ENCODE measurements at regions not wholly inside any gene's neighbourhood (a gene's known extent, or its start where the extent isn't known, plus 50 kb on each side); places are given as distances from the start of the nearest gene placed in this dataset.

DNA sequence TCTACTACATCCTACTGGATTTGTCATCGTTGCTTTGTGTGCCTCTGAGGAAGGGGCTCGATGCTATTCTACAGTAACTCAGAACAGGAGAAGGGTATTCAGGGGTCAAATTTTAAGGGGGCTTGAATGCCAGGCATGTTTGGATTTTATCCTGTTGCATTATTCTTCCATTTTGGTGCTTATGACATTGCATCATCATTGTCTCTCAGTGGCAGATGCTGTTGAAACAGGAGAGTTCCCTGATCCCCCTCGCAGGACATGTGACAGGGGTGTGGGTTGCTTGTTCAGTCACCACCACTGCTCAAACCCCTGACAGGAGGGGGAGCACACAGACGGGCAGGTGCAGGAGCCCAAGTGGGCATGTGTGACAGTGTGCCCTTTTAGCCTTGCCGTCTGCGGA is 156.7 kb downstream of the SLC4A3 start:
- no peaks in the 10 kb centered on the region for H3K4me1 ChIP-seq
- intact Hi-C loops (cut with DNase I) = no loop called here
- no peak for DNase-seq
- H3K36me3 ChIP-seq = no peaks in the 10 kb centered on the region
- H3K27me3 ChIP-seq = no peaks in the 10 kb centered on the region
- 41 to 54% methylated on average over 2 of the region's 6 CpGs for WGBS, 2 donors
- H3K4me3 ChIP-seq = no peak overlapping the region
- no peak for TF ChIP-seq POLR2A (IDR thresholded peaks at IDR 0.05)
- TF ChIP-seq, protein P1, sequence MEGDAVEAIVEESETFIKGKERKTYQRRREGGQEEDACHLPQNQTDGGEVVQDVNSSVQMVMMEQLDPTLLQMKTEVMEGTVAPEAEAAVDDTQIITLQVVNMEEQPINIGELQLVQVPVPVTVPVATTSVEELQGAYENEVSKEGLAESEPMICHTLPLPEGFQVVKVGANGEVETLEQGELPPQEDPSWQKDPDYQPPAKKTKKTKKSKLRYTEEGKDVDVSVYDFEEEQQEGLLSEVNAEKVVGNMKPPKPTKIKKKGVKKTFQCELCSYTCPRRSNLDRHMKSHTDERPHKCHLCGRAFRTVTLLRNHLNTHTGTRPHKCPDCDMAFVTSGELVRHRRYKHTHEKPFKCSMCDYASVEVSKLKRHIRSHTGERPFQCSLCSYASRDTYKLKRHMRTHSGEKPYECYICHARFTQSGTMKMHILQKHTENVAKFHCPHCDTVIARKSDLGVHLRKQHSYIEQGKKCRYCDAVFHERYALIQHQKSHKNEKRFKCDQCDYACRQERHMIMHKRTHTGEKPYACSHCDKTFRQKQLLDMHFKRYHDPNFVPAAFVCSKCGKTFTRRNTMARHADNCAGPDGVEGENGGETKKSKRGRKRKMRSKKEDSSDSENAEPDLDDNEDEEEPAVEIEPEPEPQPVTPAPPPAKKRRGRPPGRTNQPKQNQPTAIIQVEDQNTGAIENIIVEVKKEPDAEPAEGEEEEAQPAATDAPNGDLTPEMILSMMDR (IDR thresholded peaks at IDR 0.05) = no peak
- H3K27ac ChIP-seq = no peak overlapping the region
- H3K9me3 ChIP-seq = no peaks in the 10 kb centered on the region

DNA sequence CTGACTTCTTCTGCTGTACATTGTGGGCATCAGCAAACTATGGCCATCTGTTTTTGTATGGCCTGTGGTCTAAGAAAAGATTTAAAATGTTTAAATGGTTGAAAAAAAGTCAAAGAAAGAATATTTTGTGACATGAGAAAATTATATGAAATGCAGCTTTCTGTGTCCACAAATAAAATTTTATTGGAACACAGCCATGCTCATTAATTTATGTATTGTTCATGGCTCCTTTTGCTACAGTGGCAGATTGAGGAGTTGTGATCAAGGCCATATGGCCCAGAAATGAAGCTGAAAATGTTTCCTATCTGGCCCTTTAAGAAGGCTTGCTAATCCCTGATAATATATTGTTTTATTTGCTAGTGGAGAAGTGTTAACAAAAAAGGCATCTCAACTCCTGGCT is 162.0 kb downstream of the SLC4A3 start:
- no peak for DNase-seq
- intact Hi-C loops (cut with DNase I) = no loop called here
- no peaks in the 10 kb centered on the region for H3K4me1 ChIP-seq

DNA sequence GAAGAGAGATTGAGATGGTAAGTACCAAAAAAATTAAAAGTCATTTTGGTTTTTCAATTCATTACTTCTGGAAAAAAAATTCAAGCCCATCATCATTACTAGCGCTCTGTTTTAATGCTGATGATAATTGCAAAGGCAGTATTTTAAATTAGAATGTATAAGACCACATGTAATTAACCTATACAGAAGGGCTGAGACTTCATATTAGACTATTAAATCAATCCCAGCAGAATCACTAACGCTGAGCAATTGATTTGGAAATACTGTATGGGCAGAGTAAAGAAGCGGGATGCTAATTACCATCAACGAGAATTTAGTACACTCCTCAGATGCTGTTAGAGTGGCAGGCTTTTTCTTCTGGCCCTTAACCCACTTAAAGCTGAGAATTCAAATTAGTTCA is 165.0 kb downstream of the SLC4A3 start:
- DNase-seq = no peak
- no peaks in the 10 kb centered on the region for H3K27me3 ChIP-seq

More for the DNA sequence above, 162.0 kb downstream of the SLC4A3 start:
- no peaks in the 10 kb centered on the region for H3K27me3 ChIP-seq
- H3K9me3 ChIP-seq = no peaks in the 10 kb centered on the region
- no peaks in the 10 kb centered on the region for H3K36me3 ChIP-seq
- no peak overlapping the region for H3K4me3 ChIP-seq
- TF ChIP-seq POLR2A (IDR thresholded peaks at IDR 0.05) = no peak
- TF ChIP-seq, protein P1 (IDR thresholded peaks at IDR 0.05) = no peak
- H3K27ac ChIP-seq = no peak overlapping the region

GRCh38 chr2:219798430-219798829 is 171.0 kb downstream of the SLC4A3 start:
- 70 to 80% methylated on average over 2 of the region's 2 CpGs for WGBS, 2 donors
- H3K36me3 ChIP-seq = no peaks in the 10 kb centered on the region
- H3K27me3 ChIP-seq = no peaks in the 10 kb centered on the region
- no peak overlapping the region for H3K27ac ChIP-seq
- no peak for DNase-seq
- intact Hi-C loops (cut with DNase I) = no loop called here
- no peaks in the 10 kb centered on the region for H3K9me3 ChIP-seq
- TF ChIP-seq, protein P1 (IDR thresholded peaks at IDR 0.05) = no peak
- TF ChIP-seq POLR2A (IDR thresholded peaks at IDR 0.05) = no peak
- H3K4me1 ChIP-seq = no peaks in the 10 kb centered on the region
- H3K4me3 ChIP-seq = no peak overlapping the region

More for the DNA sequence above, 165.0 kb downstream of the SLC4A3 start:
- WGBS, 2 donors = 87 to 89% methylated on average over 4 of the region's 4 CpGs
- intact Hi-C loops (cut with DNase I) = no loop called here
- H3K4me1 ChIP-seq = no peaks in the 10 kb centered on the region
- no peaks in the 10 kb centered on the region for H3K9me3 ChIP-seq
- no peak for TF ChIP-seq POLR2A (IDR thresholded peaks at IDR 0.05)
- TF ChIP-seq, protein P1 (IDR thresholded peaks at IDR 0.05) = no peak
- H3K4me3 ChIP-seq = no peak overlapping the region
- no peaks in the 10 kb centered on the region for H3K36me3 ChIP-seq
- no peak overlapping the region for H3K27ac ChIP-seq

- H3K9me3 ChIP-seq = no peaks in the 10 kb centered on the region
- no peak overlapping the region for H3K27ac ChIP-seq
- H3K36me3 ChIP-seq = no peaks in the 10 kb centered on the region
- H3K4me3 ChIP-seq = no peak overlapping the region
- intact Hi-C loops (cut with DNase I) = no loop called here
- H3K4me1 ChIP-seq = no peaks in the 10 kb centered on the region
- TF ChIP-seq, protein P1 (IDR thresholded peaks at IDR 0.05) = no peak
- H3K27me3 ChIP-seq = no peaks in the 10 kb centered on the region
- DNase-seq = no peak
- WGBS, 2 donors = 76 to 81% methylated on average over 2 of the region's 2 CpGs
Observed at GRCh38 chr2:219803294-219803693, 175.9 kb downstream of the SLC4A3 start.
